GM23338 (cell line): ENCODE measurements at regions not wholly inside any gene's neighbourhood (a gene's known extent, or its start where the extent isn't known, plus 50 kb on each side); places are given as distances from the start of the nearest gene placed in this dataset.

Source experiments
- CTCF ChIP-seq, 2 experiments: fragments of 200-600 bp in 1 of 2; sonication (generic) in 1 of 2; conservative IDR thresholded peaks; 2 replicates each; pipeline versions ENCODE4 v1.5.1 to v1.6.1; 2016 to 2017; ENCODE audit warnings: antibody characterized with exemption in 2 of 2, low read depth in 2 of 2, mild to moderate bottlenecking in 2 of 2, moderate library complexity in 1 of 2
- EZH2 ChIP-seq: fragments of 200-600 bp; sonication (generic); IDR thresholded peaks from one replicate; pipeline ENCODE4 v1.8.0; 2017; ENCODE audit warnings: antibody characterized with exemption, mild to moderate bottlenecking, low read depth; ENCODE audit not compliant: unreplicated experiment

- no peak for TF ChIP-seq EZH2
- TF ChIP-seq CTCF (conservative IDR thresholded peaks at IDR 0.05; ENCODE audit: low read depth in 2 of 2) = no peak
Measured at GRCh38 chr5:156221816-156222215, 105.1 kb upstream of the SGCD start.
